ELR (cell line): ENCODE measurements at regions not wholly inside any gene's neighbourhood (a gene's known extent, or its start where the extent isn't known, plus 50 kb on each side); places are given as distances from the start of the nearest gene placed in this dataset.
"Not testable (repeated sequence)": the region's sequence is repeated elsewhere in the genome, so short reads cannot be mapped to it uniquely, and the experiment has no call there.

Source experiments
- DNase-seq: peaks from one replicate; pipeline ENCODE4 v3.0.0-alpha.2; 2015; ENCODE audit warnings: low read depth

DNA sequence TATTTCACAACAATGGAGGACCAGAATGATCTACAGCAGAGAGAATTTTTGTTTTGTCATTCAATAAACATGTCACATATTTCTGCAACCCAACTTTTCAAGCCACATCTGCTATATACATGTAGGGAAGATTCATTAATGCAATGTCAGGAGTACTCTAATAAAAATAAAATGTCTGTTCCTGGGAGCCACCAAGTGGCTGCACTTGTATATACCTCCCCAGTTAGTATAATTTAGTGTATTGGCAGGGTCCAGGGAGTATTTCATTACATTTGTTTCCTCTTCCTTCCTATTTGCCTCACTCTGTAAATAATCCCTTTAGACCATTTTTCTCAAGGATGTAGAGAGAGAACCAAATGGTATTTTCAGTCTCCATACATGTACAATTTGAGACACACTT is 1169.0 kb downstream of the DIAPH3 start:
- no peak for DNase-seq

- DNase-seq = no peak
Observed at GRCh38 chr13:58998716-58999115, 1165.0 kb downstream of the DIAPH3 start.

DNA sequence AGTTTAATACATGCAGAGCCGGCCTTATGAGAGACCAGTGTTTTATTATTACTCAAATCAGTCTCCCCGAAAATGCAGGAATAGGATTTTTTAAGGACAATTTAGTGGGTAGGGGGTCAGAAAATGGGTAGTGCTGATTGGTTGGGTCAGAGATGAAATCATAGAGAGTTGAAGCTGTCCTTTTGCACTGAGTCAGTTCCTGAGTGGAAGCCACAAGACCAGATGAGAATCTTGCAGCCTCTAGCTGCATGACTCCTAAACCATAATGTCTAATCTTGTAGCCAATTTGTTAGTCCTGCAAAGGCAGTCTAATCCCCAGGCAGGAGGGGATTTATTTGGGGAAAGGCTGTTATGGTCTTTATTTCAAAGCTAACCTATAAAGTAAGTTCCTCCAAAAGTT is 1163.9 kb downstream of the DIAPH3 start:
- no peak for DNase-seq

DNA sequence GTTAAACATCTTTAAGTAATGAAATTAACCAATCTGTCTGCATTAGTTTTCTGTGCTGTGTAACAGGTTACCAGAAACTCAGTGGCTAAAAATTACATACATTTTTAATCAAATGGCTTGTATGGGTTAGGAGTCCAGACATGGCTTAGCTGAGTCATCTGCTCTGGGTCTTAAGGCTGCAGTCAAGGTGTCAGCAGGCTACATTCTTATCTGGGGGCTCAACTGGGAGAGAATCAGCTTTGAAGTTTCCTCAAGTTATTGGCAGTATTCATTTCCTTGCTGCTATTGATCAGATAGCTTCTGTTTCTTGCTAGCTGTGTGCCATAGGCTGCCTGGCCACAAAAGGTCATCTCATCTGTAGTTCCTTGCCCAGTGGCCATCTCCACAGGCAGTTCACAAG is 1163.0 kb downstream of the DIAPH3 start:
- no peak for DNase-seq

DNA sequence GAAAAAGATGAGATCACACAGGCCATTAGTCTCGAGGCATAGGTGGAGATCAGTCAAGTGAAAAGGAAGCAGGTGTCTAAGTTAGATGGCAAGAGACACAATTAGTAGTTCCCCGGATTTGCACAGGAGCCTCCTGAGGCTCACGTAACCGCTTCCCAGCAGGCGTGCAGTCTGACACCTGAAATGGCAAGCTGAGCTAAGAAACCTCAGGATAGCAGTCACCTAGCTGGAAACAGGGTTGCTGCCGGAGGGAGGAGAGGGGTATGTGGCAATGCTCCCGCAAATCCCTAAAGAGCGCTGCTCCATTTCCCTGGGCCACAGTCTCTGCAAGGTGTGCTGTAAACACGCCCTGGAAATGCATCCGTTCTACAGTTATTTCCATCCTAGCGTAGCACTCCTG is 1151.0 kb downstream of the DIAPH3 start:
- no peak for DNase-seq

- no peak for DNase-seq
Observed at GRCh38 chr13:59016250-59016649, 1147.5 kb downstream of the DIAPH3 start.

- DNase-seq = no peak
Observed at GRCh38 chr13:59024434-59024833, 1139.3 kb downstream of the DIAPH3 start.

DNA sequence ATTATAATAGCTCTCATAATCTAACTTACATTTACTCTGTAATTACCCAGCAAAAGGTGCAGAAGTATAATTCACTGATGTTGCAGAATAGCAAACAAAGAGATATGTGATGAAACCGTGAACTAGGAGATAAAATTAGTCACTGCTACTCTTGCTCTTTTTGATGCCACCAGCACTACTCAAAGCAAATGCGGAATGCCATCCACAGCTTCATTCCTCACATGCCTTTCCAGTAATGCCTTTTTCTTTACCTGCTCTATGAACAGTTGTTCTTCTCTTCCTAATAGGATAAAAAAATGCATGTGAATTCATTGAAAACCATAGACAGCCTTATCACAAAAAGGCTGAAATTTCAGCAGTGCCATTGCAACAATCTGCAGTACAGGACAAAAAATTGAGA is 1129.5 kb downstream of the DIAPH3 start:
- no peak for DNase-seq

- no peak for DNase-seq
Observed at GRCh38 chr13:59038824-59039223, 1124.9 kb downstream of the DIAPH3 start.

DNA sequence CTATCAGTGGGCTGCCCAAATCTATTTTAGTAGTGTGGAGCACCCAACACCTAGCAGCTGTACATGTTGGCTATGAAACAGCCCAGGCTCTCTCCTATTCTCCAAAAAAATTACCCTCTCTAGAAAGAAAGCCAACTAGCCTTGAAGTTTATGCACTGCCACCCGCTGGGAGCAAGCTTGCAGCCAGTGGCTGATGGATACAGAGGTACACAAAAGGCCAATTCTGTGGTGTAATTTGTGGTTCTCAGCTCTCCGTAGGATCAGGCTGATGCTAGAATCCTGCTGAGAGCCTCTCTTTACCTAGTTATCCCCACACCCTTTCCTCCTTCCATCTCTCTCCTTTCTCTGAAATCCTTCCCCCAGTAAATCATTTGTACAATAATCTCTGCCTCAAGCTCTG is 1120.7 kb downstream of the DIAPH3 start:
- no peak for DNase-seq

DNA sequence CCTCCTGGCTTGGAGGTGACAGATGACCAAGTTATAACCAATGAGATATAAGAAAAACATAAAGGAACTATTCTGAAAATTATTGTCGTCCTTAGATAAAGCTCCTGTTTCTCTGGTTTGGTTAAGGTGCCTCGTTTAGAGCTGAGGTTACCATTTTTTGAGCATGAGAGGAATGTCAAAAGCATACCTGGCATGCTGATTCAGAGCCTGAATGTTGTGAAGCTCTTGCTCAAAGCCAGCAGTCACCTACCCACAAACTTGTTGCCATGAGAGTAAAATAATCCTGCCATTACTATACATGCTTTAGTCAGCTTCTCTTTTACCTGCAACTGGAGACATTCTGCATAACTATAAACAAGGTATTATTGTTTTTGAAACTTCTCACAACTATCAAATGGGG is 1116.2 kb downstream of the DIAPH3 start:
- DNase-seq = no peak

DNA sequence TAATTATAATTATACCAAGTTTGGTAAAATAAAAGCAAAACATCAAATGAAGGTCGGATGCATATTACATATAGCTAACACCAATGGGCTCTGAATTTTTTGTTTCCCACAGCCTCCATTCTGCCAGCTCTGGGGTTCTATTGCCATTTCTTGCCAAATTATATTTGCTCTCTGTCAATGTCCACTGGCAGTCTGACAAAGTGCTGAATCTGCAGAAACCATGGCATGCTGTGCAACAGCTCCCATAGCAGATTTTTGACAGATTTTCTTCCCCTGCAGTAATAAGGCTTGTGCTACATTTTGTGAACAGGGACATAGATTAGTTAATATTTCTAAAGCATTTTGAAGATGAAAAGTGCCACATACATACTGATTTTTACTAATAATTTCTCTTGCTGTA is 1102.1 kb downstream of the DIAPH3 start:
- no peak for DNase-seq

- no peak for DNase-seq
Observed at GRCh38 chr13:59064042-59064441, 1099.7 kb downstream of the DIAPH3 start.

- DNase-seq = not testable (repeated sequence)
Observed at GRCh38 chr13:59076386-59076785, 1087.3 kb downstream of the DIAPH3 start.

DNA sequence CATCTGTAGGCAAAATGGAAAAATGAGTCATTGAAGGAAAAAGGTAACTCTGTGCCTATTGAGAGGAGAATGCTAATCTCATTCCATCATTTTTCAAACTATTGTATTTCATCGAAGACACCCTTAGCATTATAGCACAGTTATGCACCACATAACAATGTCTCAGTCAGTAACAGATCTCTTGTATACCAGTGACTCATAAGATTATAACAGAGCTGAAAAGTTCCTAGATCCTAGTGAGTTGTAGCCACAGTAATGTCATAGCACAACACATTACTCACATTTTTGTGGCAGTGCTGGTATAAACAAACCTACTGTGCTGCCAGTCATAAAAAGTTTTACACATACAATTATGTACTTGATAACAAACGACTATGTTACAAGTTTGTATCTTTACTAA is 1077.6 kb downstream of the DIAPH3 start:
- DNase-seq = peak; percentile 54

DNA sequence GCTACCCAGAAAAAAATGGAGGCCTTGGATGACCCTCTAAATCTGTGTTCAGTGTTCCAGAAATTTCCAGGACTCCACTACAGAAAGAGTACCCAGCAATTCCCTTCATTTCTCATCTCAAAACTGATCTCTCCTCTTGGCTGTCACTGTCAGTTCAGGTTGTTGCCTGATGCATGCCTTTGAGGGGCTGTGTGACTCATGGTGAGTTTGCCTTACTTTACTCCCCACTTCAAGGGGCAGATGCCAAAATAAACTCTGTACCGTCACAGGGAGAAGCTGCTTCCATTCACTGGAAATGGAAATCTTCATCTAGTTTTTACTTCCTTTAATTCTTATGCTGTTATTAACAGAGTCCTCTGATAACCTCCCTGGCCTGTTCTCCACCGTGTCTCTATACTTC is 1075.0 kb downstream of the DIAPH3 start:
- DNase-seq = peak; percentile 30

DNA sequence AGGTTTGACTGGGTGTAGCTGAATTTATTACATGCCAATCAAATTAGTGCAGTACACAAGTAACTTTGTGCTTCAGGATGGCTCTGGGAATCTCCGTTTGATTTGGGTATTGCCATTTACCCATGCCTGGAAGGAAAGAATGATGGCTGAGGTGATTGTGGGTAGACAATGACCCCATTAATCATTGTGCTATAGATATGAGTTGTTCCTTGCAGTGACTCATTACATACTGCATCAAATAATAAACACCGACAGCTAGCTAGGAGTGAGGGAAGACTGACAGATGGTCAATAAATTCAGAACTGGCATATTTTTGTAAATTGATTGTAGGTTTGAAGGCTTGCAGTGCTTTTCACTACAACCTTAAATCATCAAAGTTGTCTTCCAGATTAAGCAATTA is 1069.5 kb downstream of the DIAPH3 start:
- DNase-seq = peak; percentile 9

DNA sequence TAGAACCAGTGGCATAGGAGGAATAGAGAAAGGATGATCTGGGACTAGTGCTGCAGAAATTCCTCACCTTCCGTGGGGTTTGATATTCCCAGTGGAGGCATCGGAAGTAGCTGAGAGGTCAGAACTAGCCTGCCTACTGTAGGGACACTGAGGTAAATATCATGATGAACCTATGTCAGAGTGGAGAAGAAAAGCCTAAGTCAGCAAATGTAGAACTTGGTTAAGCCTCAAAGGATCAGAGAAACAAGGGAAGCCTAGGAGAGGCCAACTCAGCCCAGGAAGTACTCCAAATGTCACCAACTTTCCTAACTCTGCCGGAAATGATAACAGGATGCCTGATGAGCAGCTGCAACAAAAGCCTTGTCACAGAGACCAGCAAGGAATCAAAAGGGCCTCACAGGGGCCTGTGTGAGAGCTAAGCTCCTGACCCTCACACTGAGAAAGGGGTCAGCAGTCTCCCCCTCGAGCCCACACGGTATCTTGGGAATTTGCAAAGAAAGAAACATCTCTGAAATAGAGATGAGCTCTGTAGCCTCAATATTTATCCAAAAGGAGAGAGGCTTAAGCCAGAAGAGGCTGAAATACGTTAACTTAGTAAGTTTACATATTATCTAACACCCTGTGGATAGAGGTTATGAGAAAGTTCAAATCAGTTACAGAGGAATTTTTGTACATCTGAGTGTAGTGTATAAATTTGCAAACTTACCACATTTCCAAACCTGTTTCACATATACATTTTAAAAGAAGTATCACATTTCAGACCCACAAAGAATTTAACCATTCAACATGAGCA is 1064.3 kb downstream of the DIAPH3 start:
- no peak for DNase-seq

GRCh38 chr13:59103004-59103768 is 1060.5 kb downstream of the DIAPH3 start:
- DNase-seq = no peak

DNA sequence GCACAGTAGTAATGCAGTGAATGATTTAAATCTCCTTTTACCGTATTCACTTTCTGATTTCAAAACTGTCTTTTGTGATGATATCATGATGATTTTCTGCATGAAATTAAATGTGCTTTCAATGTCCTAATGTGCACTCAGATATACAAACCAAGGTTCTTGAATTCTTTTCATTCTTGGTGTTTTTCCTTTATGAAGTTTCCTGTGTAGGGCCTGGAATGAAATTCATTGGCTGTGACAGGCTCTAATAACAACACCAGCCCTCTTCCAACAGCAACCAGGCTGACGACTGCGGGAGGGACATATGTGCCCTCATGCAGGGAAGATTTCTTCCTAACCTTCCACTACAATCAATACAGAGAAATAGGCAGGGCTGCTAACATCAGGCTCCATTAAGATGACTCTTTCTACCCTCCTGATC is 1052.0 kb downstream of the DIAPH3 start:
- peak; percentile 17 for DNase-seq

DNA sequence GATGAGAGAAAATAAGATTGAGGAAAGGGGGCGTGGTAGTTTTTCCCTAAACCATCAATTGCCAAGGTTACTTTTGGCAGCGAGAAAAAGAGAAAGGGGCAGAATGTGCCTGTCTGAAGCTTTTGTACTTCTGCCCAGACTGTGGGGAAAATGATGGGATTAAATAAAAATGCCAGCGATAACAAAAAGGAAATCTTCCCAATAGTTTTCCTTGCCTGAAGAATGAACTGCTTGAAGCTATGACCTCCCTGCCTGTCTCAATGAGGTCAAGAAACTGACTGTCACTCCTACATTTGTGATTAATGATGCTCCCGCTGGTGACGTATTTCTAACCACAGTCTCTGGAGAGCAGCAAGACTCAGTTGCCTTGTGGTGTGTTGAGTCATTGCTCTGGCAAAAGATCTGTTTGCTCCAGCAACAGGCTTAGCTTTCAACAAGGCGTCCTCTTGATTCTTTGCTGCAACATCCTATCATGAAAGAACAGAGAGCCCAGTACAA is 1051.5 kb downstream of the DIAPH3 start:
- peak; percentile 51 for DNase-seq

- no peak for DNase-seq
Observed at GRCh38 chr13:59119475-59119874, 1044.3 kb downstream of the DIAPH3 start.

DNA sequence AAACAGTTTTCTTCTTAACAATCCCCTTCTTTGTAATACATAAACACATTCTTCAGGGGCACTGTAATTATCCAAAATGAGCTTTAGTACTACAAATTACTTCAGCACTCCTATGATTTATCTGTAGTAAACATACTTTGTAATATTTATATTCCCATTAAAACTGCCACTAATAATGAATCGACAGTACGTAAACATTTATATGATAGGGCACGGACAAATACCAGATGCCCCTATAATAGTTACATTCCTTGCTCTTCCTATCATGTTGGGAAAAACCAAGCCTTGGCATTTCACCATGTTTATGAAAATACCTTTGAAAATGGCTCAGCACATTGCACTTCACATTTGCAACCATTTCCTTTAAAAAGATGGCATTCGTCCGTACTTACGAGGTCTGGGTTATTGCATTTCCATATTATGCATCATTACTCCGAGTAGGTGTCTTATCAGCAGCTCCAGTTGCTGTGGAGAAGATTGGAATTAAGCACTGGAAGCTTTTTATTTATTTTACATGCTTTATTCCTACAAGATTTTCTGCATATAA is 1043.4 kb downstream of the DIAPH3 start:
- DNase-seq = no peak
